ENCODE measurements at regions not wholly inside any gene's neighbourhood (a gene's known extent, or its start where the extent isn't known, plus 50 kb on each side); places are given as distances from the start of the nearest gene placed in this dataset.

- no peak overlapping the region for H2AK5ac ChIP-seq (ENCODE audit: low read depth, low read length)
- DNase-seq (no peak), ATAC-seq (ENCODE audit: low read depth) (no peak)
- H4K91ac ChIP-seq (ENCODE audit: insufficient read depth, low read depth, low read length), result no peak overlapping the region
- in situ Hi-C loops (cut with MboI; ENCODE audit: low sequenced_read_pairs) (no loop called here), intact Hi-C loops (cut with micrococcal nuclease) (no loop called here), dilution Hi-C loops (cut with HindIII; ENCODE audit: low sequenced_read_pairs, unreplicated experiment) (no loop called here)
- TF ChIP-seq MAFK (IDR thresholded peaks at IDR 0.05; ENCODE audit: low read depth, low read length) (no peak), RCOR1 (IDR thresholded peaks at IDR 0.05; ENCODE audit: insufficient replicate concordance, low read length) (no peak), POLR2A (IDR thresholded peaks at IDR 0.05; ENCODE audit: low read depth, low read length) (no peak), CEBPB (IDR thresholded peaks at IDR 0.05; ENCODE audit: low read depth, low read length) (no peak), FOS (IDR thresholded peaks at IDR 0.05; ENCODE audit: low read depth, low read length) (no peak), SMC3 (IDR thresholded peaks at IDR 0.05; ENCODE audit: low read depth, low read length) (no peak), CHD1 (IDR thresholded peaks at IDR 0.05; ENCODE audit: low read depth, low read length) (no peak), ELK1 (IDR thresholded peaks at IDR 0.05; ENCODE audit: borderline replicate concordance, low read depth, low read length) (no peak), USF2 (IDR thresholded peaks at IDR 0.05; ENCODE audit: low read depth, low read length) (no peak), MXI1 (IDR thresholded peaks at IDR 0.05; ENCODE audit: borderline replicate concordance, low read depth, low read length) (no peak), RFX5 (IDR thresholded peaks at IDR 0.05; ENCODE audit: low read depth, low read length) (no peak), MAZ (IDR thresholded peaks at IDR 0.05; ENCODE audit: borderline replicate concordance, low read depth, low read length) (no peak), CTCF (conservative IDR thresholded peaks at IDR 0.05; ENCODE audit: low read depth, low read length) (no peak), NFE2L2 (IDR thresholded peaks at IDR 0.05; ENCODE audit: low read depth, low read length) (no peak)
- no peaks in the 10 kb centered on the region for H3K9me1 ChIP-seq (ENCODE audit: insufficient read depth, low read length)
- 57% methylated on average over 4 of the region's 12 CpGs; no CpG with 5 or more reads in 1 of the 2 experiments for WGBS, 2 experiments (ENCODE audit: extremely low coverage in 2 of 2, insufficient read length in 1 of 2)
- no peak overlapping the region for H3K27ac ChIP-seq (ENCODE audit: insufficient read depth, low read length)
- no peak overlapping the region for H2BK120ac ChIP-seq (ENCODE audit: low read depth, low read length)
- H3K9ac ChIP-seq (ENCODE audit: low read depth, low read length), result no peak overlapping the region
- H2BK20ac ChIP-seq (ENCODE audit: low read depth, low read length), result no peak overlapping the region
- H4K8ac ChIP-seq (ENCODE audit: low read depth in 2 of 2, low read length in 2 of 2), result no peak overlapping the region
- H3K27me3 ChIP-seq (ENCODE audit: control insufficient read depth, insufficient read depth, low read length), result peaks cover 5% of the 10 kb centered on the region; the same call in 1 of the 2 replicates
- no peak overlapping the region for H2AK9ac ChIP-seq (replicated peaks; ENCODE audit: low read depth, low read length, poor library complexity)
- no peaks in the 10 kb centered on the region for H3K9me3 ChIP-seq (ENCODE audit: control insufficient read depth, insufficient read depth, low read length)
- no peak overlapping the region for H3K23ac ChIP-seq (ENCODE audit: low read depth, low read length)
- ChIA-PET CTCF (no interaction called here), POLR2A (ENCODE audit: unreplicated experiment) (no interaction called here)
- H3K4me3 ChIP-seq (ENCODE audit: insufficient read depth, low read depth, low read length), result no peak overlapping the region
- no peaks in the 10 kb centered on the region for H3K79me1 ChIP-seq (ENCODE audit: low read depth in 1 of 2, low read length in 2 of 2)
- H3K4ac ChIP-seq (ENCODE audit: low read depth, low read length), result no peak overlapping the region
- H2AFZ ChIP-seq (replicated peaks; ENCODE audit: low read length, poor library complexity), result no peak overlapping the region
- H2BK5ac ChIP-seq (ENCODE audit: low read depth, low read length, poor library complexity, severe bottlenecking), result no peak overlapping the region
- H3K14ac ChIP-seq (replicated peaks; ENCODE audit: low read depth, low read length), result no peak overlapping the region
- H2BK15ac ChIP-seq (ENCODE audit: low read depth, low read length), result no peak overlapping the region
- H3K36me3 ChIP-seq (ENCODE audit: control insufficient read depth, insufficient read depth, low read length), result no peaks in the 10 kb centered on the region
- H3K4me2 ChIP-seq (ENCODE audit: low read depth, low read length), result no peak overlapping the region
- no TSS peak for BruUV-seq (replicated peaks)
- no peaks in the 10 kb centered on the region; the same call in 1 of the 2 replicates for H4K20me1 ChIP-seq (ENCODE audit: insufficient read depth, low read length)
- H3K56ac ChIP-seq (ENCODE audit: extremely low read depth, insufficient read depth, low read length), result no peak overlapping the region
- H3K18ac ChIP-seq (ENCODE audit: low read depth, low read length), result no peak overlapping the region
- no peak overlapping the region for H4K5ac ChIP-seq (ENCODE audit: low read depth, low read length)
- no peaks in the 10 kb centered on the region for H3K4me1 ChIP-seq (ENCODE audit: control insufficient read depth, insufficient read depth, low read length)
Observed at GRCh38 chrX:71823391-71824057, 60.4 kb downstream of the CXorf49B start.

Measured in IMR-90 (cell line).